NCI-H748 (cell line): ENCODE measurements at regions not wholly inside any gene's neighbourhood (a gene's known extent, or its start where the extent isn't known, plus 50 kb on each side); places are given as distances from the start of the nearest gene placed in this dataset.
"Not testable (repeated sequence)": the region's sequence is repeated elsewhere in the genome, so short reads cannot be mapped to it uniquely, and the experiment has no call there.

Source experiments
- DNase-seq: peaks from one replicate; lab custom pipeline; 2025; ENCODE audit not compliant: unreplicated experiment; lab: John Stamatoyannopoulos, UW

DNA sequence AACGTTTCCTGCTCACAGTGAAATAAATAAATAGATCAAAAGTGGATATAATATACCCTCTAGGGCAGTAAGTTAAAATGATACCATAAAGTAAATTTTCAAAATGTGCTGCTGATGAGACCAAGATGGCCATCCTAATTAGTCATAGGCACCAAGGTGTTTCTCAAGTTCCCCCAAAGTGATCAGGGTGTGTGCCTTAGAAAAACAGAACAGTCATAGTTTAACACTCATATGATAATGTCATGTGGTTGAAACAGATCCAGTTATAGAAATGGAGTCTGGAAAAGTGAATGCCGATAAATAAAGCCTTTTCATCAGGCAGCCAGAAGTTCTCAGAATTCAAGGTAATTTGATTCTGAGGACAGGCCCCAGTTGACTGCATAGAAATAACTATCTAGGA lies 161.5 kb upstream of the CDKN2B start:
- DNase-seq, result no peak

DNA sequence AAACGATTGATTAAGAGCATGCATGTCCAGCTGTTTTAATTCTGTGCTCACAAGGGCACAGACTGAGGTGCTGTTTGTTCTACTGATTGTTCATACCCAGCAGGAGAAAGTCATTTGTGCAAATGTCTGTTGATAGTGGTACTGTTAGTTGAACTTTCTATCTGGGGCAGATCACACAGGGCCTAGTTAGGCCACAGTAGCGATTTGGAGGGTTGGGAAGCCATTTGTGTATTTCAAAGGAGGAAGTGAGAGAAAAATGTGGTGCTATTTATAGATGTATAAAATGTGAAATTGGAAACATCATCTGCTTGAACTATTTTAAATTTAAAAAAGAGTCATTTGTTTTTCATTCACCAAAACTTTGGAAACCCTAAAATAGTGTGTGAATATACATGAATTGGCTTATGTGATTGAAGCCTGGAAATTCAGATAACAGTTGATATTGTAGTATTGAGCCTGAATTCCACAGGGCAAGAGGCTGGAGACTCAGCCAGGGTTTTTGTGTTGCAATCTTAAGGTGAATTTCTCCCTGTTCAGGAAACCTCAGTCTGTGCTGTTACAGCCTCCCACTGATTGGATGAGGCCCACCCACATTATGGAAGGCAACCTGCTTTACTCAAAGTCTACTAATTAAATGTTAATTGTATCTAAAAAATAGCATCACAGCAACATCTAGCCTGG lies 162.0 kb upstream of the CDKN2B start:
- DNase-seq, result no peak

DNA sequence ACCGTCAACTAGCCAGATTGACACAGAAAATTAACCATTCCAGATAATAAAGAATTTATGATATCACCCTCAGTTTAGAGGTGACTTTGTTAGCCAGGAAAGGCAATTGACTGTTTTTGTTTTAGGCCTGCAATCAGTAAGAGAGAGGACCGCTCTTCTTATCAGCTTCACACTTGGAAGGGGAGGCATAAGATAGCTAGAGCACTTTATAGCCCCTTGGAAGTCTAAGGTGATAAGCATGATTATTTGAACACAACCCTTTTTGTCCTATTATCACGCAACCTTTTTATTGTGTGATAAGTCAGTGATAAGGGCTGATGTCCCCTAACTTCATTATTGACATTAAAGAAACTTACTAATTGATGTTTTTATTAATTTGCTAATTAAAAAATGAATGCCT lies 162.6 kb upstream of the CDKN2B start:
- DNase-seq, result no peak

DNA sequence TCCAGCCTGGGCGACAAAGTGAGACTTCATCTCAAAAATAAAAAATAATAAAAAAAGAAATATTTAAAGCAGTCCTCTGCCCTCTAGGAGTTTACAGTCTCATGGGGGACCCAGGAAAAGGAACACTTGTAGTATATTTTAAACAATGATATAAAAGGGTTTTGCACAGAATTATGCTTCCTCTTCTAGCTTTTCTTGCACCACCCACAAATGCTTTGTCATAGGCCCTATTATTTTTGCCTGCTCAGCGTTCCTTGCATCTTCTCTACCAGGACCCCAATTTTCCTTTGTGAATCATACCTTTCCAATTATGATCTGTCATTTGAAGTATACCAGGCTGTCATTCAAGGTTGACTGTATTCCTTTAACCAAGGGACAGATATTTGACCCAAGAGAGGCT lies 164.8 kb upstream of the CDKN2B start:
- no peak for DNase-seq

DNA sequence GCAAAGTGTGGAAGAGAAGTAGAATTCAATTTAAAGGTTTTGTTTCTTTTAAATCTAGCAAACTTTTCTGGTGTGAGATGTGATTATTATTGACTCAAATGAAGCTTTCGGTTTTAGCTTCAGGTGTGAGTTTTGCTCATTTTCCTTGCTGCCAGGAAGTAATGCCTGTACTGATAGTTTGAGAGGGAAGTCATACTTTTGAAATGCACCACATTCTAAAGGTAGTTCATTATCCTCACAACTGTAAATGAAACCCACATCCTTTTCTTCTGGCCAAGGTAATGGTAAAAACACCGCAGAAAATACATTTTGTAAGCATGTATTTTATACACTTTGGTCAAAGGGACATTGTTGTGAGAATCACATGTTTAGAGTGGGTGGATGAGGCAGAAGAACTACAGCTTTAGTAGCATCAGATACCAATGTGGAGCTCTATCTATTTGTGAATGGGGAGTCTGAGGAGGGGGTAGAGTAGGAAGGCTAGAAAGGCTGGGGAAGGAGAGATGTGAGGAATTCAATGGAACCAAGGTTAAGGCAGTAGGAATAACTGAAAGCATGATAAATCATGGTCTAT lies 167.0 kb upstream of the CDKN2B start:
- DNase-seq, result no peak

DNA sequence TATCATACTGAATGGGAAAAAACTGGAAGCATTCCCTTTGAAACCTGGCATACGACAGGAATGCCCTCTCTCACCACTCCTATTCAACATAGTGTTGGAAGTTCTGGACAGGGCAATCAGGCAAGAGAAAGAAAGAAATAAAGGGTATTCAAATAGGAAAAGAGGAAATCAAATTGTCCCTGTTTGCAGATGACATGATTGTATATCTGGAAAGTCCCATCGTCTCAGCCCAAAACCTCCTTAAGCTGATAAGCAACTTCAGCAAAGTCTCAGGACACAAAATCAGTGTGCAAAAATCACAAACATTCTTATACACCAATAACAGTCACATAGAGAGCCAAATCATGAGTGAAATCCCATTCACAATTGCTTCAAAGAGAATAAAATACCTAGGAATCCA lies 171.9 kb upstream of the CDKN2B start:
- not testable (repeated sequence) for DNase-seq

DNA sequence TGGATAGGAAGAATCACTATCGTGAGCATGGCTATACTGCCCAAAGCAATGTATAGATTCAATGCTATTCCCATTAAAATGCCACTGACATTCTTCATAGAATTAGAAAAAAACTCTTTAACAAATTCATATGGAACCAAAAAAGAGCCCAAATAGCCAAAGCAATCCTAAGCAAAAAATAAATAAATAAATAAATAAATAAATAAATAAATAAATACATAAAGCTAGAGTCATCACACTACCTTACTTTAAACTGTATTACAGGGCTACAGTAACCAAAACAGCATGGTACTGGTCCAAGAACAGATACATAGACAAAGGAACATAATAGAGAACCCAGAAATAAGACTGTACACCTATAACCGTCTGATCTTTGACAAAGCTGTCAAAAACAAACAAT lies 180.4 kb upstream of the CDKN2B start:
- DNase-seq, result no peak

DNA sequence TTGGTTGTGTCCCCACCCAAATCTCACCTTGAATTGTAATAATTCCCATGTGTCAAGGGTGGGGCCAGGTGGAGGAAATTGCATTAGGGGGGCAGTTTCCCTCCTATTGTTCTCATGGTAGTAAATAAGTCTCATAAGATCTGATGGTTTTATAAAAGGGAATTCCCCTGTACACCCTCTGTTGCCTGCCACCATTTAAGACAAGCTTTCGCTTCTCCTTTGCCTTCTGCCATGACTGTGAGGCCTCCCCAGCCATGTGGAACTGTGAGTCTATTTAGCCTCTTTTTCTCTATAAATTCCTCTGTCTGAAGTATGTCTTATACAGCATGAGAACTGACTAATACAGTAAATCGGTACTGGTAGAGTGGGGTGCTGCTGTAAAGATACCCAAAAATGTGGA lies 187.9 kb upstream of the CDKN2B start:
- DNase-seq, result not testable (repeated sequence)

DNA sequence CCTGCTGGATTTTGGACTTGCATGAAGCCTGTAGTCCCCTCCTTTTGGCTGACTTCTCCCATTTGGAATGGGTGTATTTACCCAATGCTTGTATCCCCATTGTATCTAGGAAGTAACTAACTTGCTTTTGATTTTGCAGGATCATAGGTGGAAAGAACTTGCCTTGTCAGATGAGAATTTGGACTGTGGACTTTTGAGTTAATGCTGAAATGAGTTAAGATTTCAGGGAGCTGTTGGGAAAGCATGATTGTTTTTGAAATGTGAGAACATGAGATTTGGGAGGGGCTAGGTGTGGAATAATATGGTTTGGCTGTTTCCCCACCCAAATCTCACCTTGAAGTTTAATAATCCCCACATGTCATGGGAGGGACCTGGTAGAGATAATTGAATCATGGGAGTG lies 189.6 kb upstream of the CDKN2B start:
- no peak for DNase-seq

DNA sequence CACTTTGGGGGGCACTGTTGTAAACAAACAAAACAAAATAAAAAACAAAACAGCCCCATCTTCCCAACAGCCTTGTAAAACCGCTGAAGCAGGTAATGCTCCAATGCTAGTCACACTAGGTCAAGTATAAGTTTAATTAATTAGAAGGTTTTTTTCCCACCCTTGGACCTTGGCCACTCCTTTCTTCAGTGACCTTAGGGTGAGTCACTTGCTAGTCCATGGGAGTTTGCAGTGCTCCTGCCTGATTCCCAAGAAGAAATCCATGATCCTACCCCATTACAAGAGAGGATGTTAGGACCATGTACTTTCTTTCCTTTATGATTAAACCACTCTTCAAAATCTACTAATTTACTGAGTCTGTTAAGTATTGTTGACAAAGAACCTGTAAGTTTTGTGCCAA lies 192.2 kb upstream of the CDKN2B start:
- no peak for DNase-seq

DNA sequence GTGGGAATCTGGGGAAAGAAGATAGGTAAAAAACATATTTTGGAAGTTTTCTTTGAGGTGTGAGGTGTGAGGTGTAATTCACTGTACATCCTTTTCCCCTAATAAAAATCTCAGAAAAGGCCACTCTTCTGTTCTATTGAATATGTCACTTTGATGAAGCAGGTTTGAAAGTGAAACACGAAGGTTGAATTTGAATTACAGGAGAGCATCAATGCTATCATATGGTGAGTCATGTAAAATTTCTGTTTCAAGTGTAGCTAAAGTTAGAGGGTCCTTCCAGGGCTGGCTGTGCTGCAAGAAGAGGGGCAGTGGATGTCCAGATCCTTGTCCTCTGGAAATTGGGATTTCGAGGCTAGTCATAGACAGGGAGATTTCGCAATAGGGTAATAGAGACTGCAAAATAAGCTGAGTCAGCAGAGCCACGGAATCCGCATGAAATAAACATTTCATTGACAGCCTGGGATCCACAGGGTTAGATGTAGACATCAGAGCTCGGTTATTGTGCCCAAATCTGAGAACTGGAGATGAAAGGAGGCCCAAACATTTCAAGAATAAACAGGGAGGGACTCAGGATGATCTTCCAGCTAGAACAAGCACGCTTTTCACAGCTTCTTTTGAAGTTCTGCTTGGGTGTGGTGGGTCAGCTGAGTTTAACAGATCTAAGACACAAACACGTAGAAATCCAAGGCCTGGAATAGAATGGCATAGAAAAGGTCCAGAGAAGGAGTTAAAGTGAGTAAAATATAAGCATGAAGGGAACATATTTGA lies 194.4 kb upstream of the CDKN2B start:
- no peak for DNase-seq

DNA sequence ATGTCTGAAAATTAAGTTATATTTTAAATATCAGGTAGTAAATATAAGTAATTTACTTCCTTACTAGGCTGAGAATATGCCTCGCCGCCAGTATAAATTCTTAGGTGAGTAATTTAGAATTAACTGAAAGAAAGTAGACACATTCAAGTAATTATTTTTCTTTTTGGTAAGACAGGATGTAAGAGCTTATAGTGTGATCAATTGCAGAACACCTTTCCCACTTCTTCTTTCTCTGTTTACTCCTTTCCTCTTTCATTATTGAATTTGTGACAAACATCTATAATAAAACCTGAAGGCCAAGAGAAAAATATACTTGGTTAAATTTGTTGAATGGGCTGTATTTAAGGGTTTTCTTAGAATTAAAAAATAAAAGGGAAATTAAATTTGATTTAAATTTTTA lies 195.1 kb upstream of the CDKN2B start:
- no peak for DNase-seq

DNA sequence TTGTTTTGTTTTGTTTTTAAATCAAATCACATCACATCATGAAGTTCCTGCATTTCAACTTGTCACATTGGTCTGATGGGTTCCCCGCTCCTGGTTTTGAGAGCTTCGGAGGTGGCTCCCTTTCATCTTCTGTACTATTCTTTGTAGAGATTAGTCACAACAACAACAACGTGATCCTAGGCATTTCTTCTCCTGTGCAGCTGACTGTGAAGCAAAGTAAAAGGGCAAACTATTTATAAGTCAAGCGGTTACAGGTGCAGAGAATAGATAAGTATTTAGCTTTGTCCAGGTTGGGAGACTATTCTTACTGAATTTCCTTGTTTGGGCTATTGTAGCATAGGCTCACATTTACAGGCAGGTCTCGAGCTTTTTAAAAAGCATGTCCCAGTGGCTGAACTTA lies 197.7 kb upstream of the CDKN2B start:
- DNase-seq, result no peak

DNA sequence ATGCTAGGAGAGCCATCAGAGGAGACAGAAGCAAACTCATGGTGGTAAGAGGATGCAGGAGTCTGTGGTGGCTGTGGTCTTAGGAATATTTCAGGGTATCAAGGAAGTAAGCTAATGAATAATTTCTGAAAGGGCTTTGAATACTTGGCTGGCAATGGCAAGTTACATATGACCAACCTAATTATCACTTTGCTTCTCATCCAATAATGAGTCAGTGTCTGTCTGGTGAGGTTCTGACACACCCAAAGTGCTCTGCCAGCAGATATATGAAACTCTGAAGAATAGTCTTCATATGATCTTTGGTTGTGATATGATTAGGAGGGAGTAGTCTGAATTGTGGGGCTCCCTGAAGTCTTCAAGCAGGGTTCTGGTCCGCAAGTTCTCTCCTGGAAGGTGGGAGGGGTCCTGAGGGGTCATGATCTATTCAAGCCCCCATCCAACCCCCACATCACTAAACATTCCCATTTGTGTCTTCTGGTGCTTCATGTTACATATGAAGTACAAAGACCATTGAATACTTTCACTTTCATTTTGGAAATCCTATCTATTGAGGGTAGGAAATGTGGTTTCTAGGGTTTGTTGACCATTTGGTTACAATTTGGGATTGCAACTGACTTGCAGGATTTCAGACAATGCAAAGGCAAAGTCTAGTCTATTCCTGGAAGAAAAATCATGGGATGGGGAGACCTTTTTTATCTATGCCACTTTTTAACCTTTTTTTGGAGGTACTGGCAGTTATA lies 199.9 kb upstream of the CDKN2B start:
- DNase-seq, result no peak

DNA sequence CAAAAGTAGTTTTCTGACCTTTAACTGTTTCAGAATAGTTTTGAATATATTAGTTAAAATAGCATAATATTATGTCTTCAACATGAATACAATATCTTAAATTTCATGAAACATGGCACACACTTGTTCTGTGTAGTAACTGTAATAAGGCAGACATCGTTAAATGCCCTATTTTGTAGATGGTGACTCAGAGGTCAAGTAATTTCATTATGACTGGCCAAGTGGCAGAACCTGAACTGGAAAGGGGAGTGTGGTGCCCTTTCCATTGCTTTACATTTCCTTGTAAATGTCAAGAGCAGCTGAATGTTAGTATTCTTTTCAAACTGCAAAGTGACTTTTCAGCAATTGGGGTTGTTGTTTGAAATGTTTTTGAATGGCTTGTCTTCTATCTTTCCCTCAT lies 201.2 kb upstream of the CDKN2B start:
- no peak for DNase-seq

DNA sequence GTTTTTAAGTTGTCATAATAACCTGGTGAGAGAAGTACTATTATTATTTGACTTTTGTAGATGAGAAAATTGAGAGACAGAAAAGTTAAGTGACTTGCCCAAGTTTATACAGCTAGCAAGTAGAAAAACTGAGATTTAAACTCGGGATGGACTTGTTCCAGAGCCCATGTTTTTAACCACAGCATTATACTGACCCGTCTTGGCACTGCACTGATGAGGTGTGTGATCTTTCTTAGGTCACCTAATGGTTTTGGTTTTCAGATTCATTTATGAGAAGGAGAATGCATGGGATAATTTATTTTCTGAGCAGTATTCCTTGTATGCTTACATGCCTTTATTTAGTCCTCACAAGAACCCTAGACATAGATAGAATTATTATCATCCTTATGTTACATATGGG lies 201.8 kb upstream of the CDKN2B start:
- DNase-seq, result no peak

DNA sequence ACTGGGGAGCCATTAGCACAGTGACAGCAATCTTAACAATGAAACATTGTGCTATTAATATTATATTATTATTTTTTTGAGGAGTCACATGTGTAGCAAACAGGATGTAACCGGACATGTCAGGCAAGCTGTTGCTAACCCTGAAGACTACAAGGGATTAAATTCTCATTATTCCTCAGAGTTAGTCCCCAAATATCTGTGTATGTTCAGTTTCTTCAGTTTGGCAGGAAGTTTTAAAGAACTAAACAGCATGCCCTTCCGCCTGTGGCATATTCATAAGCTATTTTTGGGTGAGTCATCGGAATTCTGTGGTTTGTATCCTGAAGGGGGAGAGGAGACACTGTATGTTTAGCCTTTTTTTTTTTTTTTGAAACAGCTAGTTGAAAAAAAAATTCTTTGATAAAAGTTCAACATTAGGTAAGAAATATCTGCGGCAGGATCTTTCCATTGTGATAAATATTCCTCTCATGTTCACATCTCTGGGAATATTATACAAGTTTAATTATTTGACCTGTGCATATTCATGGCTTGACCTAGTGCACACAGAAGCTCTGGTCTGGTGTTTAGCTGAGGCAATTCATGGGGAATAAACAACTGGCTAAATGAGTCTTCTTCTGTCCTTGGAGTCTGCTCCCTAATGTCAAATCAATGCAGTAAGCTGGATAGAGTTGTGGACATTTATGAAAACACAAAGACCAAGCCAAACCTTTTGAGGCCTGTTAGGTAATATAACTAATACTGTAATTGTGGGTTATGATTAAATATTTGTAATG lies 202.7 kb upstream of the CDKN2B start:
- no peak for DNase-seq

DNA sequence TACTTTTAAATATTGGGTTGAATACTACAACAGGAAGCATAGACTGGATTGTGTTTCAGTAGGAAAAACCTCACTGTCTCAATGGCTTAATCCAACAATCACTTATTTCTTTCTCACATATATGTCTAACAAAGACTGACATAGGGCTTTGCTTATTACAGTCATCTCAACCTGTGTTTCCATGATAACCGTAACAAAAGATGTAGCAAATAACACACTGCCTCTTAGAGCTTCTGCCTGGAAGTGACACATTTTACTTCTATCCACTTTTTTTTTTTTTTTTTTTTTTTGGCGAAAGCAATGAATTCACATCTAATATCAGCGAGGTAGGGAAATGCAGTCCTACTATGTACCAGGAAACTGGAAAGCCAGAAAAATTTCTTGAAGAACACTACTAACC lies 204.9 kb upstream of the CDKN2B start:
- DNase-seq, result peak; percentile 35

DNA sequence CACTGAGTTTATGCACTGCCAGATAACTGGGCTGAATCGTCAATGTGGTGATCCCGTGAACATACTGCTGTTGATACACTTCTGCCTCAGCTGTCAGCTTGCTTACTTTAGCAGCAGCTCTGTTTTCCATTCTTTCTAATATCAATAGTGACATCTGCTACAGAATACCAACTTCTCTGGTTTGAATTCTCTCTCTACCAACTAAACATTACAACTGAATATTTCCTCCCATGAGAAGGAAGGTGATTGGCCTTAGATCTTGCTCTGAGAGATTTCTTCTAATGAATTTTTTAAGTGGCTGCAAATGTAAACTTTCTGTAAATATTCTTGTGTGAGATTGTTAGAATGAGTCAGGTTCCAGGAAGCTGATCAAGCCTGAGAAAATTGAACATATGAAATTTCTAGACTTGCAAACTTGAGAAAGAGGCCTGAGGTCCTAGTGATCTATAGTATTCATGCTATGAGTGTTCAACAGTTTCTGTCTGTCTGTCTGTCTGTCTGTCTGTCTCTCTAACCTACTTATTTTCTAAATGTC lies 205.5 kb upstream of the CDKN2B start:
- DNase-seq, result peak; percentile 34

DNA sequence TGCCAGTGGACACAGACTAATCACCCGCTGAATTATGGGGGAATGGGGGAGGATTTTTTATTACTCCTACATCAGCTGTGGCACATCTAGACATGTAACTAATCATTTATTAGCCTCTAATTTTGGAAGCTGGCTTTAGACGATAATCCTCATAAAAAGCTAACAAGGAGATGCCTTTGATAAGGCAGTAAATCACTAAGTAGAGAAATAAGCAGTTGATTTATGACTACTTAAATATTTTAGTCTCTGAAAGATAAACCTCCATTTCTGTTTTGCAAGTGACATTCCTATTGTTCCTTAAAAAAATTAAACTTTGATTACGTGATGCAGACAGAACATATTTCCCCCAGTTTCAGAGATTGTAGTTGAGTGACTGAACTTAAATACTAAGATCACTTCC lies 206.4 kb upstream of the CDKN2B start:
- DNase-seq, result no peak

DNA sequence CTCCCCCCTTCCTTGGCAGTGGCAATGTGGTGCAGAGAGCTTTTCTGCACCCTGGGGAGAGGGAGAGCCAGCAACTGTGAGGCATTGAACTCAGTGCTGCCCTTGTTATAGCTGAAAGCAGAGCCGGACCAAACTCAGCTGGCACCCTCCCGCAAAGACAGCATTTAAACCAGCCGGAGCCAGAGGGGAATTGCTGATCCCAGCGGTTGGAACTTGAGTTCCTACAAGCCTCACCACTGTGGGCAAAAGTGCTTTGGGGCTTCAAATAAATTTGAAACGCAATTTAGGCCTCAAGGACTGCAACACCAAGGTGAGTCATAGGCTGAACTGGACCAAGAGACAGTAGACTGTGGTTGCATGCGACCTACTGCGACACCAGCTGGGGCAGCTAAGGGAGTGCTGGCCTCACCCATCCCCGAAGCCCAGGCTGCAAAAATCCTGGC lies 207.6 kb upstream of the CDKN2B start:
- DNase-seq, result peak; percentile 8
